PC-9 (cell line): ENCODE measurements at regions not wholly inside any gene's neighbourhood (a gene's known extent, or its start where the extent isn't known, plus 50 kb on each side); places are given as distances from the start of the nearest gene placed in this dataset.

Experiments used
- EZH2 ChIP-seq: fragments of 200-600 bp; sonication (generic); IDR thresholded peaks from 2 replicates; pipeline ENCODE4 v1.8.0; 2017; ENCODE audit warnings: antibody characterized with exemption, low read depth
- TF ChIP-seq, protein P1 (sequence below): fragments of 200-600 bp; sonication (generic); conservative IDR thresholded peaks from 2 replicates; pipeline ENCODE4 v1.6.1; 2017; ENCODE audit warnings: mixed run types, antibody characterized with exemption, mild to moderate bottlenecking, moderate library complexity

DNA sequence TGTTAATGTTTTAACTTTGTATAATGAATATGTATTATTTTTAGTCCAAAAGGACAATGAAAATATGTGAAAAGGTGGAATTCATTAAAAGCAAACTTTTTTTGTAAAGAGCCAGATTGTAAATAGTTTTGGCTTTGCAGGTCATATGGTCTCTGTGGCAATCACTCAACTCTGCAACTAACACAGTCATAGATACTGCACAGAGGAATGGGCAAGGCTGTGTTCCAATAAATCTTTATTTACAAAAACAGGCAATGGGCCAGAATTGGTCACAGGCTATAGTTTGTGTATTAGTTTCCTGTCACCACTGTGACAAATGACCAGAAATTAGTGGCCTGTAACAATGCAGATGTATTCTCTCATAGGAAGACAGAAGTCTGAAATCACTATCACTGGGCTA, 125.4 kb upstream of the PTCH1 start:
- TF ChIP-seq, protein P1, sequence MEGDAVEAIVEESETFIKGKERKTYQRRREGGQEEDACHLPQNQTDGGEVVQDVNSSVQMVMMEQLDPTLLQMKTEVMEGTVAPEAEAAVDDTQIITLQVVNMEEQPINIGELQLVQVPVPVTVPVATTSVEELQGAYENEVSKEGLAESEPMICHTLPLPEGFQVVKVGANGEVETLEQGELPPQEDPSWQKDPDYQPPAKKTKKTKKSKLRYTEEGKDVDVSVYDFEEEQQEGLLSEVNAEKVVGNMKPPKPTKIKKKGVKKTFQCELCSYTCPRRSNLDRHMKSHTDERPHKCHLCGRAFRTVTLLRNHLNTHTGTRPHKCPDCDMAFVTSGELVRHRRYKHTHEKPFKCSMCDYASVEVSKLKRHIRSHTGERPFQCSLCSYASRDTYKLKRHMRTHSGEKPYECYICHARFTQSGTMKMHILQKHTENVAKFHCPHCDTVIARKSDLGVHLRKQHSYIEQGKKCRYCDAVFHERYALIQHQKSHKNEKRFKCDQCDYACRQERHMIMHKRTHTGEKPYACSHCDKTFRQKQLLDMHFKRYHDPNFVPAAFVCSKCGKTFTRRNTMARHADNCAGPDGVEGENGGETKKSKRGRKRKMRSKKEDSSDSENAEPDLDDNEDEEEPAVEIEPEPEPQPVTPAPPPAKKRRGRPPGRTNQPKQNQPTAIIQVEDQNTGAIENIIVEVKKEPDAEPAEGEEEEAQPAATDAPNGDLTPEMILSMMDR = no peak
- TF ChIP-seq EZH2 = no peak
